ENCODE measurements at regions not wholly inside any gene's neighbourhood (a gene's known extent, or its start where the extent isn't known, plus 50 kb on each side); places are given as distances from the start of the nearest gene placed in this dataset.

DNA sequence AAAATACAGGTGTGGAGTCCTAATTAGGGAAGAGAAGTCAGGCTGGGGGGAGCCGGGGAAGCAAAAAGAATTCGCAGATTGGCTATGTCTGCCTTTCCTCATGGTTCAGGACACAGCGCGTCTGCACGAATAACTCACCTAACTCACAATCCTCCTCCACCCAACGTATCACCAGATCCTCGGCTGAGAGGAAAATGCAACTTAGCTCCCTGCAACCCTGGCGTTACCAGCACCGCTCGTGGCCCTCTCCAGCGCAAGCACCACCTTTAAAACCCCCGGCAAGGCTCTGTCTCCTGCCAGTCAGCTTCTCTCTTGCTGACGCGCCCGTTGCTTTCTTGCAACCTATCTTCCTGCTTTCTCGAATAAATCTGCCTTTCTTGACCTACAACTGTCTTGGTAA lies 49.8 kb upstream of the METRNL start:
- TF ChIP-seq POLR2AphosphoS5 (IDR thresholded peaks at IDR 0.05; ENCODE audit: insufficient read depth in 1 of 2, low read depth in 1 of 2) (no peak), POLR2A (IDR thresholded peaks at IDR 0.05) (no peak)
- TF ChIP-seq, protein P1, sequence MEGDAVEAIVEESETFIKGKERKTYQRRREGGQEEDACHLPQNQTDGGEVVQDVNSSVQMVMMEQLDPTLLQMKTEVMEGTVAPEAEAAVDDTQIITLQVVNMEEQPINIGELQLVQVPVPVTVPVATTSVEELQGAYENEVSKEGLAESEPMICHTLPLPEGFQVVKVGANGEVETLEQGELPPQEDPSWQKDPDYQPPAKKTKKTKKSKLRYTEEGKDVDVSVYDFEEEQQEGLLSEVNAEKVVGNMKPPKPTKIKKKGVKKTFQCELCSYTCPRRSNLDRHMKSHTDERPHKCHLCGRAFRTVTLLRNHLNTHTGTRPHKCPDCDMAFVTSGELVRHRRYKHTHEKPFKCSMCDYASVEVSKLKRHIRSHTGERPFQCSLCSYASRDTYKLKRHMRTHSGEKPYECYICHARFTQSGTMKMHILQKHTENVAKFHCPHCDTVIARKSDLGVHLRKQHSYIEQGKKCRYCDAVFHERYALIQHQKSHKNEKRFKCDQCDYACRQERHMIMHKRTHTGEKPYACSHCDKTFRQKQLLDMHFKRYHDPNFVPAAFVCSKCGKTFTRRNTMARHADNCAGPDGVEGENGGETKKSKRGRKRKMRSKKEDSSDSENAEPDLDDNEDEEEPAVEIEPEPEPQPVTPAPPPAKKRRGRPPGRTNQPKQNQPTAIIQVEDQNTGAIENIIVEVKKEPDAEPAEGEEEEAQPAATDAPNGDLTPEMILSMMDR (IDR thresholded peaks at IDR 0.05), result no peak
